Thyroid gland (tissue), 4 donors: ENCODE measurements at regions not wholly inside any gene's neighbourhood (a gene's known extent, or its start where the extent isn't known, plus 50 kb on each side); places are given as distances from the start of the nearest gene placed in this dataset.
A peak's percentile ranks its signal among the peaks of the same experiment; 100 is the strongest.

Experiments
- DNase-seq, 2 donors: peaks; one replicate each; pipeline ENCODE4 v3.0.0-alpha.2; 2019
- H3K27ac ChIP-seq, 3 donors: fragments of 200-600 bp; sonication (generic); 1 replicate in 2 of 3; 2 replicates in 1 of 3; pipeline ENCODE4 v1.5.1; 2016 to 2019; ENCODE audit warnings: mild to moderate bottlenecking in 1 of 3, moderate library complexity in 1 of 3
- H3K27me3 ChIP-seq: fragments of 200-600 bp; sonication (generic); one replicate; pipeline ENCODE4 v1.5.1; 2019
- H3K36me3 ChIP-seq, 2 donors: fragments of 200-600 bp; sonication (generic); one replicate each; pipeline ENCODE4 v1.5.1; 2016 to 2019
- H3K4me1 ChIP-seq, 2 donors: fragments of 200-600 bp; sonication (generic); one replicate each; pipeline ENCODE4 v1.5.1; 2017 to 2019
- H3K4me3 ChIP-seq, 3 donors: fragments of 200-600 bp; sonication (generic); replicated peaks in 1 of 3; 1 replicate in 2 of 3; 2 replicates in 1 of 3; pipeline ENCODE4 v1.5.1; 2016; ENCODE audit warnings: mild to moderate bottlenecking in 1 of 3
- H3K9me3 ChIP-seq: fragments of 200-600 bp; sonication (generic); one replicate; pipeline ENCODE4 v1.5.1; 2017
- POLR2A ChIP-seq, 2 donors: fragments of 450-650 bp; IDR thresholded peaks; one replicate each; pipeline ENCODE4 v1.6.1; 2017; ENCODE audit warnings: antibody characterized with exemption in 2 of 2, mild to moderate bottlenecking in 2 of 2, moderate library complexity in 1 of 2
- WGBS, 2 donors: methylation state at CpG; one replicate each; pipeline ENCODE4 v1.1.5; 2017; 5-methylcytosine and 5-hydroxymethylcytosine counted together
- intact Hi-C: fragments of 100-400 bp; cut with DNase I; formaldehyde crosslinking; loops from one replicate; pipeline ENCODE4 v1.15.1; 2023
- TF ChIP-seq, protein P1 (sequence below), 6 experiments: fragments of 200-600 bp in 3 of 6; fragments of 450-650 bp in 3 of 6; sonication (generic) in 3 of 6; IDR thresholded peaks; one replicate each; pipeline ENCODE4 v1.5.1; 2016 to 2019; ENCODE audit warnings: antibody characterized with exemption in 6 of 6, mild to moderate bottlenecking in 2 of 6, inconsistent platforms in 1 of 6, moderate library complexity in 1 of 6

DNA sequence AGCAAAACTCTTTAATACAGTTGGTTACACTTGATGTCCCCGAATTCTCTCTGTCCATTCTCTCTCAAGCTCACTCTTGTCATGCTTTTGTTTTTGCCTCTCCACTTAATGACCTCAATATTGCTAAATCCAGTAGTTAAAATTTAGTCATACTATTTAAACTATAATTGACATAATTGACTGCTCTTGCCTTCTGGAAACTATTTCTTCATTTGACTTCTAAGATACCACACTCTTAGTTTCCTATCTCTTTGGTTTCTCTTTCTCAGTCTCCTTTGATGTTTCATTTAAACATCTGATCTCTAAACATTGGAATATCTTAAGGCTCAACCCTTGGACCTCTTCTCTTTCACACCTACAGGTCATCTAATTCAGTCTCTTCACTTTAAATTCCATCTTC lies 211.3 kb downstream of the COG6 start:
- Histone ChIP-seq H3K36me3 (no peaks in the 10 kb centered on the region), H3K27me3 (no peaks in the 10 kb centered on the region), H3K4me3 (no peak overlapping the region), H3K9me3 (no peaks in the 10 kb centered on the region), H3K4me1 (no peaks in the 10 kb centered on the region), H3K27ac (no peak overlapping the region)
- DNase-seq: no peak
- intact Hi-C loops: no loop called here
- TF ChIP-seq POLR2A (IDR thresholded peaks at IDR 0.05): no peak
- TF ChIP-seq, protein P1, sequence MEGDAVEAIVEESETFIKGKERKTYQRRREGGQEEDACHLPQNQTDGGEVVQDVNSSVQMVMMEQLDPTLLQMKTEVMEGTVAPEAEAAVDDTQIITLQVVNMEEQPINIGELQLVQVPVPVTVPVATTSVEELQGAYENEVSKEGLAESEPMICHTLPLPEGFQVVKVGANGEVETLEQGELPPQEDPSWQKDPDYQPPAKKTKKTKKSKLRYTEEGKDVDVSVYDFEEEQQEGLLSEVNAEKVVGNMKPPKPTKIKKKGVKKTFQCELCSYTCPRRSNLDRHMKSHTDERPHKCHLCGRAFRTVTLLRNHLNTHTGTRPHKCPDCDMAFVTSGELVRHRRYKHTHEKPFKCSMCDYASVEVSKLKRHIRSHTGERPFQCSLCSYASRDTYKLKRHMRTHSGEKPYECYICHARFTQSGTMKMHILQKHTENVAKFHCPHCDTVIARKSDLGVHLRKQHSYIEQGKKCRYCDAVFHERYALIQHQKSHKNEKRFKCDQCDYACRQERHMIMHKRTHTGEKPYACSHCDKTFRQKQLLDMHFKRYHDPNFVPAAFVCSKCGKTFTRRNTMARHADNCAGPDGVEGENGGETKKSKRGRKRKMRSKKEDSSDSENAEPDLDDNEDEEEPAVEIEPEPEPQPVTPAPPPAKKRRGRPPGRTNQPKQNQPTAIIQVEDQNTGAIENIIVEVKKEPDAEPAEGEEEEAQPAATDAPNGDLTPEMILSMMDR (IDR thresholded peaks at IDR 0.05): no peak
- 69 to 71% methylated on average over 1 of the region's 1 CpG for WGBS, 2 donors

DNA sequence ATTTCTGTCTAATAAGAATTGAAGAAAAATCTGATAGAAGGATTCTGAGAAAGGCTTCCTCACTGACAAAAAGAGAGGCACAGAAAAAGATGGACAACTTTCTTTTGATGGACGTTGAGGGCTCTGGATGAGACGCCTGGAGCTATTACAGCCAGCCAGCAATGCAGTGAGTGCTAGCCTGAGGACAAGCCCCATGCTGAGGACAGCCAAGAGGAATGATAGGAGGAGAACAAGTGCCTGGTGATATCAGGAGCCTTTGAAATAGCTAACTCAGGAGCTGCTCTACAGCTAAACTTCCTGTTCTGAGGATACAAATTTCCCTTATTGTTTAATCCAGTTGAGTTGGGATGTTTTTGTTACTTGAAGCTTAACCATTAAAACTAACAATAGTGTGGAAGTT lies 212.3 kb downstream of the COG6 start:
- Histone ChIP-seq H3K4me1 (no peaks in the 10 kb centered on the region), H3K27ac (no peak overlapping the region), H3K9me3 (no peaks in the 10 kb centered on the region), H3K27me3 (no peaks in the 10 kb centered on the region), H3K36me3 (no peaks in the 10 kb centered on the region), H3K4me3 (no peak overlapping the region)
- 86 to 88% methylated on average over 2 of the region's 2 CpGs for WGBS, 2 donors
- intact Hi-C loops: no loop called here
- no peak for DNase-seq
- TF ChIP-seq, protein P1 (IDR thresholded peaks at IDR 0.05): no peak
- no peak for TF ChIP-seq POLR2A (IDR thresholded peaks at IDR 0.05)

DNA sequence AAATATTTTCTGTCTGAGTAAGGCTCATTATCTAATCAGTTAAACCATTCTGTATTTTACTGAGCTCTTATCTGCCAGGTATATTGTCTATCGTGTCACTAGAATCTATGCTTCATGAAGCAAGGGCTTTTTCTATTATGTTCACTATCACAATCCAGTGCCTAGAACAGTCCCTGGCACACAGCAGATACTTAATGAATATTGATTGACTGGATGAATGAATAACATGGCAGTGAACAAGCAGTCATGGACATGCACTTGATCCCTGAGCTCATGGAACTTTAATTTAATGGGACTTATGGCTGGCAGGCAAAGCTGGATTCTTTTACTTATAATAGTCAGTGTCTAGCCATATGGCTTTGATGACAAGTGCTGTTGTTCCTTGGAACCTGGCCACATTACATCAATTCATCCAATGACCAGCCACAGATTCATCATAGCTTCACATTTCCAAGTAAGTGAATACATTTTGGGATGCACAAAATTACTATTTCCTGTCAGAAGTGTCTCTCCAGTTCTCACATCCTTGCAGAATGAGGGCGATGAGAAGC lies 214.8 kb downstream of the COG6 start:
- intact Hi-C loops: no loop called here
- no peak for DNase-seq
- H3K27me3 ChIP-seq: no peaks in the 10 kb centered on the region
- H3K4me3 ChIP-seq: no peak overlapping the region
- H3K36me3 ChIP-seq: no peaks in the 10 kb centered on the region
- H3K9me3 ChIP-seq: no peaks in the 10 kb centered on the region
- H3K27ac ChIP-seq: no peak overlapping the region
- H3K4me1 ChIP-seq: no peaks in the 10 kb centered on the region
- 95% methylated on average over 2 of the region's 2 CpGs for WGBS, 2 donors
- no peak for TF ChIP-seq POLR2A (IDR thresholded peaks at IDR 0.05)
- TF ChIP-seq, protein P1 (IDR thresholded peaks at IDR 0.05): no peak

DNA sequence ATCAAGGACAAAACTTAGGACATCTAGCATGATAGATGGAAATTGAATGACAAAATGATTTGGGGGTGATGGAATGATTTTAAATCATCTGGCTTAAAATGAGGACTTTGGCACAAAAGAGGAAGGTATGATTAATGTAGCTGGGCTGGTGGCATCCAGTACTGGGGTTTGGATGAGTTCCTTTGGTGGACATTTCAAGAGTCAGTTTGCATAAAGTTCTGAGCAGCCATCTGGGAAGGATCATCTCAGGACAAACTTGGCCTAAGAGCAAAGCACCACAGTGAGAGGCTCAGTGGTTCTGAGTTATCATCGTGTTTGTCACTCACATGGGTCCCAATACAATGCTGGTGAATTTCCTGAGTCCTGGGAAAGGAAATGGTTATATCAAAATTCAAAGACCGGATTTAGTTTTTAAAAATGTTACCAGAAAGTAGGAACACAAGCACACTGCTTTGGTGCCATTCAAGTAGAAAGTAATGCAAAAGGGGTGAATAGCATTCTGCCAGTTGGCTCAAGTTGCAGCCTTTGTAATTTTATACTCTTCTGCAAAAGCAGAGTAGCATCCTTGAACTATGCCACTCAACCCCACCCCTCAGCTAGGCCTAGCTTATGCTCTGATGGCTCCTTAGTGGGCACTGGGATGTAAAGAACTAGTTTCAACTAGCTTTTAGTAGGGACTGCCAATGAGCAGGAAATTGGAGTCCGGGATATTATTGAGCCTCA lies 219.0 kb downstream of the COG6 start:
- Histone ChIP-seq H3K36me3 (no peaks in the 10 kb centered on the region), H3K9me3 (no peaks in the 10 kb centered on the region), H3K4me1 (no peaks in the 10 kb centered on the region), H3K27me3 (no peaks in the 10 kb centered on the region), H3K27ac (no peak overlapping the region), H3K4me3 (no peak overlapping the region)
- intact Hi-C loops: no loop called here
- 29 to 39% methylated on average over 3 of the region's 3 CpGs for WGBS, 2 donors
- peak in 1 of 2 donors; percentile 10 for DNase-seq
- TF ChIP-seq POLR2A (IDR thresholded peaks at IDR 0.05): no peak
- TF ChIP-seq, protein P1 (IDR thresholded peaks at IDR 0.05): no peak
